SU-DHL-6 (cell line): ENCODE measurements at regions not wholly inside any gene's neighbourhood (a gene's known extent, or its start where the extent isn't known, plus 50 kb on each side); places are given as distances from the start of the nearest gene placed in this dataset.

Source experiments
- EZH2phosphoT487 ChIP-seq: fragments of 200-600 bp; sonication (generic), shearing (Covaris generic); conservative IDR thresholded peaks from 2 replicates; pipeline ENCODE4 v1.6.1; 2018; ENCODE audit warnings: mild to moderate bottlenecking, antibody characterized with exemption, low read length, moderate library complexity, mixed read lengths
- TF ChIP-seq, protein P1 (sequence below): fragments of 200-600 bp; sonication (generic); IDR thresholded peaks from one replicate; pipeline ENCODE4 v1.5.1; 2017; ENCODE audit warnings: antibody characterized with exemption, mild to moderate bottlenecking, low read length, moderate library complexity; ENCODE audit not compliant: insufficient read depth, poor library complexity, severe bottlenecking

- TF ChIP-seq, protein P1, sequence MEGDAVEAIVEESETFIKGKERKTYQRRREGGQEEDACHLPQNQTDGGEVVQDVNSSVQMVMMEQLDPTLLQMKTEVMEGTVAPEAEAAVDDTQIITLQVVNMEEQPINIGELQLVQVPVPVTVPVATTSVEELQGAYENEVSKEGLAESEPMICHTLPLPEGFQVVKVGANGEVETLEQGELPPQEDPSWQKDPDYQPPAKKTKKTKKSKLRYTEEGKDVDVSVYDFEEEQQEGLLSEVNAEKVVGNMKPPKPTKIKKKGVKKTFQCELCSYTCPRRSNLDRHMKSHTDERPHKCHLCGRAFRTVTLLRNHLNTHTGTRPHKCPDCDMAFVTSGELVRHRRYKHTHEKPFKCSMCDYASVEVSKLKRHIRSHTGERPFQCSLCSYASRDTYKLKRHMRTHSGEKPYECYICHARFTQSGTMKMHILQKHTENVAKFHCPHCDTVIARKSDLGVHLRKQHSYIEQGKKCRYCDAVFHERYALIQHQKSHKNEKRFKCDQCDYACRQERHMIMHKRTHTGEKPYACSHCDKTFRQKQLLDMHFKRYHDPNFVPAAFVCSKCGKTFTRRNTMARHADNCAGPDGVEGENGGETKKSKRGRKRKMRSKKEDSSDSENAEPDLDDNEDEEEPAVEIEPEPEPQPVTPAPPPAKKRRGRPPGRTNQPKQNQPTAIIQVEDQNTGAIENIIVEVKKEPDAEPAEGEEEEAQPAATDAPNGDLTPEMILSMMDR, result no peak
- no peak for TF ChIP-seq EZH2phosphoT487
Observed at GRCh38 chr6:66489269-66489987, 782.4 kb upstream of the EYS start.
